SH-SY5Y (cell line): ENCODE measurements at regions not wholly inside any gene's neighbourhood (a gene's known extent, or its start where the extent isn't known, plus 50 kb on each side); places are given as distances from the start of the nearest gene placed in this dataset.

ENCODE experiments used
- GATA2 ChIP-seq: IDR thresholded peaks from 2 replicates; pipeline ENCODE4 v1.6.1; 2011; ENCODE audit warnings: mild to moderate bottlenecking, low read depth, low read length
- GATA3 ChIP-seq: IDR thresholded peaks from 2 replicates; pipeline ENCODE4 v1.6.1; 2011; ENCODE audit warnings: low read depth, mild to moderate bottlenecking, low read length, moderate library complexity

DNA sequence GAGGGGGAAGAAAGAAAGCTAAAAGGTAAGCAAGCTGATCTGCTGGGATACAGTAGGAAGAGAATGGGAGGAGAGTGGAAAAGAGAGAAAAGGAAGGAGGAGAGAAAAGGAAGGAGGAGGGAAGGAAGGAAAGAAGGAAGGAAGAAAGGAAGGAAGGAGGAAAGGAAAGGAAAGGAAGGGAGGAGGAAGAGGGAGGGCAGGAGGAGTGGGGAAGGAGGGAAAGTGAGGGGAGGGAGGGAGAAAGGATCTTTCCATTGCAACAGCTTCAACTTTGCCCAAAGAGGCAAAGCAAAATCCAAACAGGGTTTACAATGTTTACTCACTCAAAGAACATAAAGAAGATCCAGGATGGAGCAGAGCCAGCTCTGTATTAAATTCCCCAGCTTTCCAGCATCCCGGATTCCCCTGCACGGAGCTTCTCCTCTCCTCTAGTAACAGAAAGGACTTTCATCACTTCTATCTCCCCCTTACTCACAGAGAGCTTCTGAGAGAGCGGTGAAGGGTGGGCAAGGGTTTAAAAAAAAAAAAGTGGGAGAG lies 494.2 kb upstream of the PROK2 start:
- TF ChIP-seq GATA2 (no peak), GATA3 (no peak)
